Upper lobe of left lung (tissue), 4 donors: ENCODE measurements at regions not wholly inside any gene's neighbourhood (a gene's known extent, or its start where the extent isn't known, plus 50 kb on each side); places are given as distances from the start of the nearest gene placed in this dataset.

Source experiments
- CTCF ChIP-seq, 6 experiments: fragments of 450-650 bp in 4 of 6; fragments of 200-600 bp in 2 of 6; sonication (generic) in 2 of 6; IDR thresholded peaks; one replicate each; pipeline ENCODE4 v1.5.1; 2016 to 2019; ENCODE audit warnings: antibody characterized with exemption in 6 of 6
- EP300 ChIP-seq, 4 donors: sonication (generic); formaldehyde crosslinking; IDR thresholded peaks; one replicate each; pipeline ENCODE4 v1.5.1; 2017; ENCODE audit warnings: antibody characterized with exemption in 4 of 4, control low read depth in 2 of 4

GRCh38 chr12:131340616-131341210, 370.2 kb upstream of the SFSWAP start:
- TF ChIP-seq CTCF (IDR thresholded peaks at IDR 0.05) (no peak), EP300 (IDR thresholded peaks at IDR 0.05) (no peak)
